ENCODE measurements at regions not wholly inside any gene's neighbourhood (a gene's known extent, or its start where the extent isn't known, plus 50 kb on each side); places are given as distances from the start of the nearest gene placed in this dataset.

DNA sequence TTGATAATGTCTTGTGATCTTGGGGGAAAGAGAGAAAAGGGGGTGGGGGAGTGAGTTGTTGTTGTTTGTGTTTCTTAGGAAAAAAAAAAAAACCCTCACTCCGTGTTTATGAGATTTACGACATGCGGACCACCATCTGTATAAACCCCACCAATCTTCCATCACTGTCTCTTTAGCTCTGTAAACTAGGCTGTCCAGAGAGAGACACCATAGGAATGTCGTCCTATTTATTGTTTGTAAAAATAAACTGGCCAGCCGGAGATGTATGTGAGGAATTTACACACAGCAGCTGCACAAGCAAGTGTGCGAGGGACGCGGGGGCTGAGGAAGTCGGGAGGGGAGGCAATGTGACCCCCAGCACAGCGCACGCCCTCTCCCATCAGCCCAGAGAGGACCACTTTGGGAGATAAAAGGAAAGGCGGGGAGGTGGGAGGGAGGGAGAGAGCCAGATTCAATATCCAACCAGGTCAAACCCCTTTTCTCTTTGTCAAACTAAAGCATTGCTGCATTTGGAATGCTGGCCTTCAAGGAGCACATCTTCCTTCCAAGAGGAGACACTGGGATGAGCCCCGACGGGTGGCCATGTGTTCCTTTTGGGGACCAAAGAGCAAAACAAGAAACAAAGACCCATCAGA lies 136.2 kb upstream of the SALL1 start (continued):
- no peak for TF ChIP-seq AHDC1 (CRISPR knock-in tag; IDR thresholded peaks at IDR 0.05; ENCODE audit: borderline replicate concordance)

GRCh38 chr16:51286272-51286671 lies 135.2 kb upstream of the SALL1 start:
- intact Hi-C loops (cut with micrococcal nuclease; ENCODE audit: unreplicated experiment), result no loop called here
- no peak overlapping the region for H2AFZ ChIP-seq (ENCODE audit: low read length)
- H3K4me1 ChIP-seq (ENCODE audit: insufficient read depth, low read length), result no peaks in the 10 kb centered on the region
- H3K79me2 ChIP-seq (ENCODE audit: insufficient read depth, low read length), result no peaks in the 10 kb centered on the region
- no peaks in the 10 kb centered on the region for H3K9me3 ChIP-seq (ENCODE audit: low read length)
- H3K27ac ChIP-seq (ENCODE audit: extremely low read length, insufficient read depth, low read length), result no peak overlapping the region
- ATAC-seq, result no peak
- no peaks in the 10 kb centered on the region for H4K20me1 ChIP-seq (ENCODE audit: insufficient read depth, low read length)
- ChIA-PET CTCF (ENCODE audit: low intra/inter-chr PET ratio, low total read pairs) (no interaction called here), POLR2A (no interaction called here)
- no peak overlapping the region for H3K4me3 ChIP-seq (replicated peaks in 1 of 3; ENCODE audit: insufficient read depth in 1 of 3, low read depth in 2 of 3, low read length in 3 of 3)
- no peak overlapping the region for H3K9ac ChIP-seq (ENCODE audit: insufficient read depth, low read depth, low read length)
- no peak for FAIRE-seq
- in situ Hi-C loops (cut with HindIII; ENCODE audit: extremely low pct_ligation_motif_present, low pct_unique_long_range_greater_than_20kb), result no loop called here
- H3K27me3 ChIP-seq (ENCODE audit: control insufficient read depth in 1 of 2, insufficient read depth in 2 of 2, low read length in 2 of 2), result no peaks in the 10 kb centered on the region; a peak in 1 of 5 replicates
- 29% methylated on average over 4 of the region's 5 CpGs for WGBS (ENCODE audit: low lambda C conversion rate)
- DNase-seq (ENCODE audit: low spot score), result no peak
- no peaks in the 10 kb centered on the region for H3K36me3 ChIP-seq (replicated peaks in 1 of 2; ENCODE audit: control insufficient read depth in 1 of 2, insufficient read depth in 2 of 2, low read length in 2 of 2)
- H3K4me2 ChIP-seq (ENCODE audit: low read depth, low read length), result no peak overlapping the region
- no TSS peak for BruUV-seq (replicated peaks)
- TF ChIP-seq HES4 (CRISPR knock-in tag; IDR thresholded peaks at IDR 0.05; ENCODE audit: borderline replicate concordance) (no peak), MYNN (CRISPR knock-in tag; IDR thresholded peaks at IDR 0.05; ENCODE audit: low read depth) (no peak), HDAC2 (CRISPR knock-in tag; IDR thresholded peaks at IDR 0.05) (no peak), ZNF607 (CRISPR knock-in tag; IDR thresholded peaks at IDR 0.05; ENCODE audit: borderline replicate concordance) (no peak), MIXL1 (CRISPR knock-in tag; IDR thresholded peaks at IDR 0.05) (no peak), HNRNPK (IDR thresholded peaks at IDR 0.05; ENCODE audit: low read depth, low read length, poor library complexity, severe bottlenecking) (no peak), ZNF547 (CRISPR knock-in tag; IDR thresholded peaks at IDR 0.05) (no peak), ZNF224 (CRISPR knock-in tag; IDR thresholded peaks at IDR 0.05) (no peak), SRF (IDR thresholded peaks at IDR 0.05; ENCODE audit: low read depth, low read length) (no peak), ZNF326 (CRISPR knock-in tag; IDR thresholded peaks at IDR 0.05; ENCODE audit: borderline replicate concordance) (no peak), STAG1 (CRISPR knock-in tag; IDR thresholded peaks at IDR 0.05) (no peak), THAP9 (CRISPR knock-in tag; IDR thresholded peaks at IDR 0.05; ENCODE audit: borderline replicate concordance) (no peak), TBX2 (CRISPR knock-in tag; IDR thresholded peaks at IDR 0.05; ENCODE audit: borderline replicate concordance) (no peak), SMAD9 (CRISPR knock-in tag; IDR thresholded peaks at IDR 0.05) (no peak), ZNF235 (CRISPR knock-in tag; IDR thresholded peaks at IDR 0.05; ENCODE audit: borderline replicate concordance) (no peak), NBN (conservative IDR thresholded peaks at IDR 0.05) (no peak)
